ENCODE measurements at regions not wholly inside any gene's neighbourhood (a gene's known extent, or its start where the extent isn't known, plus 50 kb on each side); places are given as distances from the start of the nearest gene placed in this dataset.
A peak's percentile ranks its signal among the peaks of the same experiment; 100 is the strongest.

DNA sequence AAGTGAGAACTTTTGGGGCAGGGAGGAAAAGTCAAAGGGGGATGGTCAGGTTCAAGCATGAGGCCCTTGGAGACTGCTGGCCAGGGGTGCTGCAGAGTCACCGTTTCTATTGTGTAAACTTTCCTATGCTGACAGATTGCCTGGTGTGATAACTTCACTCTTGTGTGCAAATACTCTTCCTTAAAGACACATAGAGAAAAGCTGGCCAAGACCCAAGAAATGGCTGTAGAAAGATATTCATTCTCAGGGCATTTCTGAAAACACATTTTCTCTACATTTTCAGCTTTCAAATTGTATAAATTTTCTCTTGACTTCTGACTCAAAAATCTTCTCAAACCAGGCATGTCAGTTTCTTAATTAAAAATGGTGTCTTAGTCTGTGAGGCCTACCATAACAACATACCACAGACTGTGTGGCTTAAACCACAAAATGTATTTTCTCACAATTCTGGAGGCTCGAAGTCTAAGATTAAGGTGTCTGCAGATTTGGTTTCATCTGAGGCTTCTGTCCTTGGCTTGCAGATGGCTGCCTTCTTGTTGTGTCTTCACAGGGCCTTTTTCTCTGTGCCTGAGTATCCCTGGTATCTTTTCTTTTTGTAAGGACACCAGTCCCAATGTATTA, 304.5 kb downstream of the KCNRG start:
- no peak for DNase-seq (ENCODE audit: low read depth)

- DNase-seq (ENCODE audit: low read depth): no peak
Measured at GRCh38 chr13:50320271-50320862, 305.1 kb downstream of the KCNRG start.

- no peak for DNase-seq (ENCODE audit: low read depth)
Measured at GRCh38 chr13:50322006-50322405, 306.8 kb downstream of the KCNRG start.

DNA sequence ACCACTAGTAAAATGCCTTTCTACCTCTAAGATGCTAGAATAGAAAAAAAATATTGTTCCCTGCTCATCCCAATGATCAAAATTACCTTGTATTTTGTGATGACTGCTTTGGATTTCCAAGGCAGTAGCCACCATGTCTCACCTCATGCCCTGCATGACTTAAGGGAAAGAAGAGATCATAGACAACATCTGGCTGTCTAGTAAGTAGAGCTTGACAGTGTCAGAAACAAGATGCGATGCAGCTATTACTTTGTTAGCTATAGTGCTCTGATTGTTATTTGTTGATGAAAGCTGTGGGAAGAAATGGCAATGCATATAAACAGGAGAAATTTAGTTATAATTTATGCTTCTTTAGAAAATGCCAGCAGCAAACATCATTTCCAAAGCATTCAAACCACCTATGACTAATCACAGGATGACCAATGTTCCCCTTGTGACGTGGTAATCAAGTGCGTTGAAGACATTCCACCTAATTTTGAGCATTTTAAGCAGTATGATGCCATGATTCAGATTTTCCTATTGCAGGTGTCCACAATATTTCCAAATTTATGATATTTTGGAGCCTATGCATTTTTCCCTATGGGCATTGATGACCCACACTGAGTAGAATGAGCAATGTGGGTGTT, 308.3 kb downstream of the KCNRG start:
- DNase-seq (ENCODE audit: low read depth): no peak

GRCh38 chr13:50326271-50326670, 311.0 kb downstream of the KCNRG start:
- no peak for DNase-seq (ENCODE audit: low read depth)

- no peak for DNase-seq (ENCODE audit: low read depth)
Measured at GRCh38 chr13:50326811-50327210, 311.6 kb downstream of the KCNRG start.

DNA sequence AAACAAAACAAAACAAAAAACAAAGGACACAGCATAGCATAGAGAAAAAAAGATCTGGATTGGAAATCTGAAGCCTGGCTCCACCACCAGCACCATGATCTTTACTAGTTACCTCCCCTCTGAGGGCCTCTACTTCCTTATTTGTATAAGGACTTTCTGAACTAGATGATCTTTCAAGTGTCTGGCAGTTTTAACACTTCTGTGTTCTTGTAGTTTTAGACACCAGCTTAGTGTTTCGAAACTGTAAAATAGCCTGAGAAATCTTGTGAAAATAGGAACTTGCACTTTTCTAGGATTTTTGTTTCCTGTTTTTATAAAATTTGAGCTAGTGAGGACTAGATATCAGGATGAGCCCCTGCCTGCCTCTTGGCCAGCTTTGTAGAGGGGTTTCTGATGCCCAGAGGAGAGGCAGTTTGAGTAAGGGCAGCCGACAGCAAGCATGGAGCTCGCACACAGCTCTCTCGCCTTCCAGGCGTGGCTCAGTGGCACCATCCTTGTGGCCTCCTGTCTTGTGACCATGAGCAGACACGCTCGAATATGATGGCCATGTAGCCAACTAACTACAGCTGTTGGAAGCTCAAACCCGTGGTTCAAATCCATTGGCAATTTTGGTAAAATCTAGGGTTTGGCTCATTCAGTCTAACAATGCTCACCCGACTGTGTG, 319.0 kb downstream of the KCNRG start:
- no peak for DNase-seq (ENCODE audit: low read depth)

- peak; percentile 52 for DNase-seq (ENCODE audit: low read depth)
Measured at GRCh38 chr13:50334944-50335343, 319.7 kb downstream of the KCNRG start.

DNA sequence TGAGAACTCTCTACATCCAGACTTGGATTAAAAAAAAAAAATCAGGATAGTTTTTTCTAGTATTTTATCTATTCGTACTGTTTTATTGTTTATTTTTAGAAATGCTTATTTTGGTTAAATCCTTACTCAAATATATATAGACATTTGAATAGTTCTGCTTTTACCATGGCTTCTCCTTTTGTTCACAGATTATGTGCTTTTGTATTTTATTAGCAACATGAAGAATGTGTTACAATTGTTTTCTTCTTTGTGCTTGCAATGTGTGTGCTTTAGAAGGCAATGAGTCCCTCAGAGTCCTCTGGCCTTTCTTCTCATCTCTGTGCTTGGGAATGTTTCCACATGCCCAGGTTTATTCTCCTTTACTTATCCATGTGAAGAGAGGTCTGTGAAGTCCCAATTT, 324.0 kb downstream of the KCNRG start:
- DNase-seq (ENCODE audit: low read depth): no peak

GRCh38 chr13:50340146-50340545, 324.9 kb downstream of the KCNRG start:
- DNase-seq (ENCODE audit: low read depth): no peak

GRCh38 chr13:50340551-50341287, 325.5 kb downstream of the KCNRG start:
- no peak for DNase-seq (ENCODE audit: low read depth)

GRCh38 chr13:50341526-50341925, 326.3 kb downstream of the KCNRG start:
- DNase-seq (ENCODE audit: low read depth): no peak

DNA sequence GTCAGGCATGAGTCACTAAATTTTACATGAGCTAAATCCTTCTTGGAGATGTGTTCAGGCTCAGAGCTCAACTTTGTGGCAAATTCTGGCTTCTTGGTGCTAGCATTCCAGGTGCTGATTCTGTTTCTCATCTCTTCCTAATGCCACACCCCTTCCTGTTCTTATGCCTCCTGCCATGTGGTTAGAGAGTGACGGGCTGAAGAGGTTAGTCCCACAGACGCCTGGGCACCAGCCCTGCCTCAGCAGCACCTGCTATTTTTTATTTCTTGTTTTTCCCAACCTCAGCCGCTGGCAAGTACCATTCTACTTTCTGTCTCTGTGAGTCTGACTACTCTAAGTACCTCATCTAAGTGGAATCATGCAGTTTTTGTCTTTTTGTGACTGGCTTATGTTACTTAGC, 329.5 kb downstream of the KCNRG start:
- no peak for DNase-seq (ENCODE audit: low read depth)

- DNase-seq (ENCODE audit: low read depth): no peak
Measured at GRCh38 chr13:50345804-50346203, 330.6 kb downstream of the KCNRG start.

- no peak for DNase-seq (ENCODE audit: low read depth)
Measured at GRCh38 chr13:50348371-50348770, 333.1 kb downstream of the KCNRG start.

- DNase-seq (ENCODE audit: low read depth): no peak
Measured at GRCh38 chr13:50352720-50353480, 337.7 kb downstream of the KCNRG start.

GRCh38 chr13:50353651-50354415, 338.6 kb downstream of the KCNRG start:
- no peak for DNase-seq (ENCODE audit: low read depth)

DNA sequence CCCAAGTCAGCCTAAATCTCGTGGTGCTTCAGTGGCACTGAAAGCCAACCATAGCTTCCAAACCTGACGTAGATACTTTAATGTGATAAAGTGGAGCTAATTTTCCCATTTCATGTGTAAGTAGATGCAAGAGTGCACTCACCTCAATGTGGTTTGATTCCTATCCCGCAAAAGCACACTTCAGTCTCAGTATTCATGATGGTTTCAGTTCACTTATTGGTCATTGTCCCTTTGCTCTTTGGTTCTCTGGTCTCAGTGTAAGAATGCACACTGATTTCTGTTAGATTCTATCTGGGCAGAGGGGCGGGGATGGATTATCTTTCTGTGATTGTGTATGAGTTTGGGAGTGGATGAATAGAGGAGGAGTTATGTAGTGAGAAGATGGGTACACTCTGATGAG, 340.6 kb downstream of the KCNRG start:
- no peak for DNase-seq (ENCODE audit: low read depth)

DNA sequence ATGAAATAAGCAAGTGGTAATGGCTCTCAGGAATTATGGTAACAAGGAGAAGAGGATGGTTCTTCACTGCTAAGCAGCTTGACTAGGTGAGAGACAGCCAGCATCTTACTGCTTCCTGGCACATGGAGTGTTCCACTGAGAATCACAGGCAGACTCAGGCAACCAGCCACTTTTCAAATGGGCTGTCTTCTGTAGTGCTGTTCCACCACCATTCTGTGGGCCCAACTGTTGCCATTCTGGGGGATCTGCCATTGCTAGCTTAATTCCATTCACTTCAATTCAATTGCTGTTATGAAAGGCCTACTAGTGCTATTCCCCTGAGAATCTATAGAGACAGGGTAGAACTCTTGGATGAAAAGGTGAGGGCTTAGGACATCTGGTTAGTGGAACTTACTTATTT, 341.9 kb downstream of the KCNRG start:
- no peak for DNase-seq (ENCODE audit: low read depth)

GRCh38 chr13:50357586-50358118, 342.4 kb downstream of the KCNRG start:
- no peak for DNase-seq (ENCODE audit: low read depth)
